G401 (cell line): ENCODE measurements at regions not wholly inside any gene's neighbourhood (a gene's known extent, or its start where the extent isn't known, plus 50 kb on each side); places are given as distances from the start of the nearest gene placed in this dataset.
"Not testable (repeated sequence)": the region's sequence is repeated elsewhere in the genome, so short reads cannot be mapped to it uniquely, and the experiment has no call there.

Experiments
- DNase-seq: peaks from one replicate; pipeline ENCODE4 v3.0.0-alpha.2; 2015; ENCODE audit warnings: low spot score
- in situ Hi-C: cut with HindIII; loops from 2 replicates; pipeline ENCODE4 v1.10.0; 2016; ENCODE audit warnings: low sequenced_read_pairs, mixed read lengths

- in situ Hi-C loops: no loop called here
- no peak for DNase-seq
Measured at GRCh38 chr4:19583827-19584569, 667.7 kb upstream of the SLIT2 start.

GRCh38 chr4:19580095-19580494, 671.6 kb upstream of the SLIT2 start:
- in situ Hi-C loops: no loop called here
- no peak for DNase-seq

GRCh38 chr4:19579608-19580007, 672.1 kb upstream of the SLIT2 start:
- in situ Hi-C loops: no loop called here
- no peak for DNase-seq

- in situ Hi-C loops: no loop called here
- no peak for DNase-seq
Measured at GRCh38 chr4:19577097-19577496, 674.6 kb upstream of the SLIT2 start.

GRCh38 chr4:19575924-19576323, 675.8 kb upstream of the SLIT2 start:
- no peak for DNase-seq
- in situ Hi-C loops: no loop called here

- no peak for DNase-seq
- in situ Hi-C loops: no loop called here
Measured at GRCh38 chr4:19566041-19566440, 685.7 kb upstream of the SLIT2 start.

- in situ Hi-C loops: no loop called here
- DNase-seq: no peak
Measured at GRCh38 chr4:19562456-19562855, 689.2 kb upstream of the SLIT2 start.

- no peak for DNase-seq
- in situ Hi-C loops: no loop called here
Measured at GRCh38 chr4:19557161-19557560, 694.5 kb upstream of the SLIT2 start.

- in situ Hi-C loops: not testable (repeated sequence)
Measured at GRCh38 chr4:19556276-19556675, 695.4 kb upstream of the SLIT2 start.

GRCh38 chr4:19547463-19547862, 704.2 kb upstream of the SLIT2 start:
- no peak for DNase-seq
- in situ Hi-C loops: no loop called here

More at GRCh38 chr4:19556276-19556675, 695.4 kb upstream of the SLIT2 start:
- not testable (repeated sequence) for DNase-seq

- in situ Hi-C loops: no loop called here
Measured at GRCh38 chr4:19544446-19545125, 707.1 kb upstream of the SLIT2 start.

GRCh38 chr4:19540859-19541540, 710.7 kb upstream of the SLIT2 start:
- DNase-seq: no peak
- in situ Hi-C loops: no loop called here

More at GRCh38 chr4:19544446-19545125, 707.1 kb upstream of the SLIT2 start:
- DNase-seq: no peak

- DNase-seq: no peak
- in situ Hi-C loops: no loop called here
Measured at GRCh38 chr4:19539201-19539600, 712.5 kb upstream of the SLIT2 start.

- in situ Hi-C loops: no loop called here
- no peak for DNase-seq
Measured at GRCh38 chr4:19534159-19534558, 717.5 kb upstream of the SLIT2 start.

- DNase-seq: no peak
- in situ Hi-C loops: no loop called here
Measured at GRCh38 chr4:19531906-19532848, 719.5 kb upstream of the SLIT2 start.

GRCh38 chr4:19523964-19524363, 727.7 kb upstream of the SLIT2 start:
- in situ Hi-C loops: no loop called here
- DNase-seq: no peak

- DNase-seq: no peak
- in situ Hi-C loops: no loop called here
Measured at GRCh38 chr4:19522966-19523365, 728.7 kb upstream of the SLIT2 start.

GRCh38 chr4:19520939-19521520, 730.7 kb upstream of the SLIT2 start:
- no peak for DNase-seq
- in situ Hi-C loops: no loop called here
